ENCODE measurements at regions not wholly inside any gene's neighbourhood (a gene's known extent, or its start where the extent isn't known, plus 50 kb on each side); places are given as distances from the start of the nearest gene placed in this dataset.

GRCh38 chr6:166744223-166745134 is 117.4 kb upstream of the RPS6KA2 start:
- TF ChIP-seq CTCF (IDR thresholded peaks at IDR 0.05) (no peak), POLR2A (IDR thresholded peaks at IDR 0.05) (no peak)
